ENCODE measurements at regions not wholly inside any gene's neighbourhood (a gene's known extent, or its start where the extent isn't known, plus 50 kb on each side); places are given as distances from the start of the nearest gene placed in this dataset.

- TF ChIP-seq, protein P1, sequence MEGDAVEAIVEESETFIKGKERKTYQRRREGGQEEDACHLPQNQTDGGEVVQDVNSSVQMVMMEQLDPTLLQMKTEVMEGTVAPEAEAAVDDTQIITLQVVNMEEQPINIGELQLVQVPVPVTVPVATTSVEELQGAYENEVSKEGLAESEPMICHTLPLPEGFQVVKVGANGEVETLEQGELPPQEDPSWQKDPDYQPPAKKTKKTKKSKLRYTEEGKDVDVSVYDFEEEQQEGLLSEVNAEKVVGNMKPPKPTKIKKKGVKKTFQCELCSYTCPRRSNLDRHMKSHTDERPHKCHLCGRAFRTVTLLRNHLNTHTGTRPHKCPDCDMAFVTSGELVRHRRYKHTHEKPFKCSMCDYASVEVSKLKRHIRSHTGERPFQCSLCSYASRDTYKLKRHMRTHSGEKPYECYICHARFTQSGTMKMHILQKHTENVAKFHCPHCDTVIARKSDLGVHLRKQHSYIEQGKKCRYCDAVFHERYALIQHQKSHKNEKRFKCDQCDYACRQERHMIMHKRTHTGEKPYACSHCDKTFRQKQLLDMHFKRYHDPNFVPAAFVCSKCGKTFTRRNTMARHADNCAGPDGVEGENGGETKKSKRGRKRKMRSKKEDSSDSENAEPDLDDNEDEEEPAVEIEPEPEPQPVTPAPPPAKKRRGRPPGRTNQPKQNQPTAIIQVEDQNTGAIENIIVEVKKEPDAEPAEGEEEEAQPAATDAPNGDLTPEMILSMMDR (IDR thresholded peaks at IDR 0.05): no peak
- Histone ChIP-seq H3K27ac (no peak overlapping the region), H3K4me1 (no peaks in the 10 kb centered on the region), H3K27me3 (no peaks in the 10 kb centered on the region), H3K9me3 (peaks cover 0 to 6% of the 10 kb centered on the region in 2 donors), H3K36me3 (no peaks in the 10 kb centered on the region), H3K4me3 (no peak overlapping the region)
- ATAC-seq (no peak), DNase-seq (no peak)
- intact Hi-C loops (cut with DNase I): no loop called here
Observed at GRCh38 chr5:82601861-82602260, 323.7 kb upstream of the RPS23 start.

DNA sequence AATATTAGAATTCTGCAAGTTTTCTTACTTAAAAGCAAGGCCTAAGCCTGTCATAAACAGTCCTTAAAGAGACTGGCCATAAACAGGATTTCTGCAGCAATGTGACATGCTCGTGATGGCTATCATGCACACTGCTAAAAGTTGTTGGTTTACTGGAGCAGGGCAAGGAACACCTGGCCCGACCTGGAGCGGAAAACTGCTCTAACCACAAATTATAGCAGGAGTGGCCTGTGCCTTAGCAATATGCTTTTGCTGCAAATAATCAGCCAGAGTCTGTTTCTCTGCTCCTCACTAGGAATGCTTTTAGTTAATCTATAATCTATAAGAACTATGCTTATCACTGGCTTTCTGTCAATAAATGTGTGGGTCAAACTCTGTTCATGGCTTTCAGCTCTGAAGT lies 322.9 kb upstream of the RPS23 start:
- Histone ChIP-seq H3K36me3 (no peaks in the 10 kb centered on the region), H3K4me3 (no peak overlapping the region), H3K27me3 (no peaks in the 10 kb centered on the region), H3K27ac (no peak overlapping the region), H3K4me1 (no peaks in the 10 kb centered on the region), H3K9me3 (peaks cover 0 to under 1% of the 10 kb centered on the region in 2 donors)
- no peak for DNase-seq
- no peak for ATAC-seq
- TF ChIP-seq, protein P1 (IDR thresholded peaks at IDR 0.05): no peak
- intact Hi-C loops (cut with DNase I): no loop called here

DNA sequence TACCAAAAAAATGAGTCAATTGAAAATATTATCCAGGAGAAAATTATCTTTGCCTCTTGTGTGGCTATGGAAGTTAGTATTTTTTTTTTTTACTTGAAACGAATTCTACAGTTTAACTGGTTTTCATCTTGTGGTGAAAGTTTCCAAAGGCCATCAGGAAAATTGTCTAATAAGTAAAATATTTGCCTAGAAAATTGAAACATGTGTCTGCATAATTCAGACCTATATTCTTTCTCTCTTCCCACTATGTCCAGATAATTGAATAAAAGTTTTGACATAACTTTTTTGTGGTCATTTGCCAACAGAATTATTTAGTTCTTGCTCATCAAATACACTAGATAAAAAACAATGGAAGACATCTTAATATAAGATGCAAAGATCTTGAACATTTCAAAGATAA lies 321.5 kb upstream of the RPS23 start:
- Histone ChIP-seq H3K27ac (no peak overlapping the region), H3K27me3 (no peaks in the 10 kb centered on the region), H3K9me3 (no peaks in the 10 kb centered on the region), H3K4me3 (no peak overlapping the region), H3K4me1 (no peaks in the 10 kb centered on the region), H3K36me3 (no peaks in the 10 kb centered on the region)
- TF ChIP-seq, protein P1 (IDR thresholded peaks at IDR 0.05): no peak
- no peak for DNase-seq
- intact Hi-C loops (cut with DNase I): no loop called here
- no peak for ATAC-seq

GRCh38 chr5:82599030-82599429 lies 320.9 kb upstream of the RPS23 start:
- DNase-seq (no peak), ATAC-seq (no peak)
- Histone ChIP-seq H3K36me3 (no peaks in the 10 kb centered on the region), H3K9me3 (no peaks in the 10 kb centered on the region), H3K4me1 (no peaks in the 10 kb centered on the region), H3K27ac (no peak overlapping the region), H3K27me3 (no peaks in the 10 kb centered on the region), H3K4me3 (no peak overlapping the region)
- intact Hi-C loops (cut with DNase I): no loop called here
- TF ChIP-seq, protein P1 (IDR thresholded peaks at IDR 0.05): no peak

- Histone ChIP-seq H3K9me3 (no peaks in the 10 kb centered on the region), H3K27ac (no peak overlapping the region), H3K4me1 (no peaks in the 10 kb centered on the region), H3K36me3 (no peaks in the 10 kb centered on the region), H3K4me3 (no peak overlapping the region), H3K27me3 (no peaks in the 10 kb centered on the region)
- TF ChIP-seq, protein P1 (IDR thresholded peaks at IDR 0.05): no peak
- intact Hi-C loops (cut with DNase I): no loop called here
- DNase-seq (no peak), ATAC-seq (no peak)
Observed at GRCh38 chr5:82597437-82597836, 319.3 kb upstream of the RPS23 start.
